WTC11 (cell line): ENCODE measurements at regions not wholly inside any gene's neighbourhood (a gene's known extent, or its start where the extent isn't known, plus 50 kb on each side); places are given as distances from the start of the nearest gene placed in this dataset.

Source experiments
- ATF1 ChIP-seq: sonication (generic); formaldehyde crosslinking; IDR thresholded peaks from 2 replicates; pipeline ENCODE4 v1.8.1; 2023; ENCODE audit warnings: mild to moderate bottlenecking, moderate library complexity, missing genetic modification reagents
- ELF4 ChIP-seq: sonication (generic); formaldehyde crosslinking; IDR thresholded peaks from 2 replicates; pipeline ENCODE4 v1.8.1; 2022; ENCODE audit warnings: low read depth, mild to moderate bottlenecking, moderate library complexity, missing genetic modification reagents
- RORB ChIP-seq: fragments of 250-450 bp; sonication (Bioruptor Pico); IDR thresholded peaks from 2 replicates; pipeline ENCODE4 v1.9.0; 2021; ENCODE audit warnings: mild to moderate bottlenecking
- TCF7 ChIP-seq: sonication (generic); formaldehyde crosslinking; IDR thresholded peaks from 2 replicates; pipeline ENCODE4 v1.8.0; 2022; ENCODE audit warnings: mild to moderate bottlenecking, low read depth, missing genetic modification reagents, moderate library complexity
- ZNF138 ChIP-seq: sonication (generic); formaldehyde crosslinking; conservative IDR thresholded peaks from 2 replicates; pipeline ENCODE4 v1.8.1; 2022; ENCODE audit warnings: mild to moderate bottlenecking, moderate library complexity, missing genetic modification reagents
- ZNF423 ChIP-seq: fragments of 250-450 bp; sonication (Bioruptor Pico); IDR thresholded peaks from 2 replicates; pipeline ENCODE4 v2.1.2; 2022; ENCODE audit warnings: mild to moderate bottlenecking, moderate library complexity
- TF ChIP-seq, protein P1 (sequence below): sonication (generic); formaldehyde crosslinking; IDR thresholded peaks from 2 replicates; pipeline ENCODE4 v1.8.0; 2022; ENCODE audit warnings: mild to moderate bottlenecking, missing genetic modification reagents
- TF ChIP-seq, protein P2 (sequence below): fragments of 200-600 bp; IDR thresholded peaks from 2 replicates; pipeline ENCODE4 v1.8.0; 2022; ENCODE audit warnings: antibody characterized with exemption
- TF ChIP-seq, protein P3 (sequence below): sonication (generic); formaldehyde crosslinking; IDR thresholded peaks from 2 replicates; pipeline ENCODE4 v1.8.1; 2022; ENCODE audit warnings: low read depth, missing genetic modification reagents, borderline replicate concordance
- TF ChIP-seq, protein P4 (sequence below): sonication (generic); formaldehyde crosslinking; IDR thresholded peaks from 2 replicates; pipeline ENCODE4 v1.8.0; 2023; ENCODE audit warnings: mild to moderate bottlenecking, missing genetic modification reagents

DNA sequence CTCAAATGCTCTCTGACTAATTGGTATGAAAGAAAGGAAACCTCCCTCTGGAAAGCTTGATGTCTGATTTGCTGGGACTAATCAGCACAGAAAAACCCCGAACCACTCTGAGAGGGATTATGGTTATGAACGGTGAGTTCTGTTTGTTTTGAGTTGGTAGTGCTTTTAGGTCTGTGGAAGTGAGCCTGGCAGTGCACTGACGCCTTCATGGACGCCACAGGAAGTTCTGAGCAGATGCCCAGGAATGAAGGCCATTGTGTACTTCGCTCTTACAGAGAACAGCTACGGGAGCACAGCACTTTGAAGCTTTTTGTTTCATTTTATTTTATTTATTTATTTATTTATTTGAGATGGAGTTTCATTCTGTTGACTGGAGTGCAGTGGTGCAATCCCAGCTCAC, 754.1 kb downstream of the QKI start:
- TF ChIP-seq, protein P1, sequence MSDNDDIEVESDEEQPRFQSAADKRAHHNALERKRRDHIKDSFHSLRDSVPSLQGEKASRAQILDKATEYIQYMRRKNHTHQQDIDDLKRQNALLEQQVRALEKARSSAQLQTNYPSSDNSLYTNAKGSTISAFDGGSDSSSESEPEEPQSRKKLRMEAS (CRISPR knock-in tag) = no peak
- TF ChIP-seq RORB (CRISPR knock-in tag) (no peak), TCF7 (no peak), ELF4 (CRISPR knock-in tag) (no peak), ATF1 (CRISPR knock-in tag) (no peak), ZNF423 (CRISPR knock-in tag) (no peak), ZNF138 (CRISPR knock-in tag) (no peak)
- TF ChIP-seq, protein P2, sequence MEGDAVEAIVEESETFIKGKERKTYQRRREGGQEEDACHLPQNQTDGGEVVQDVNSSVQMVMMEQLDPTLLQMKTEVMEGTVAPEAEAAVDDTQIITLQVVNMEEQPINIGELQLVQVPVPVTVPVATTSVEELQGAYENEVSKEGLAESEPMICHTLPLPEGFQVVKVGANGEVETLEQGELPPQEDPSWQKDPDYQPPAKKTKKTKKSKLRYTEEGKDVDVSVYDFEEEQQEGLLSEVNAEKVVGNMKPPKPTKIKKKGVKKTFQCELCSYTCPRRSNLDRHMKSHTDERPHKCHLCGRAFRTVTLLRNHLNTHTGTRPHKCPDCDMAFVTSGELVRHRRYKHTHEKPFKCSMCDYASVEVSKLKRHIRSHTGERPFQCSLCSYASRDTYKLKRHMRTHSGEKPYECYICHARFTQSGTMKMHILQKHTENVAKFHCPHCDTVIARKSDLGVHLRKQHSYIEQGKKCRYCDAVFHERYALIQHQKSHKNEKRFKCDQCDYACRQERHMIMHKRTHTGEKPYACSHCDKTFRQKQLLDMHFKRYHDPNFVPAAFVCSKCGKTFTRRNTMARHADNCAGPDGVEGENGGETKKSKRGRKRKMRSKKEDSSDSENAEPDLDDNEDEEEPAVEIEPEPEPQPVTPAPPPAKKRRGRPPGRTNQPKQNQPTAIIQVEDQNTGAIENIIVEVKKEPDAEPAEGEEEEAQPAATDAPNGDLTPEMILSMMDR = no peak
- TF ChIP-seq, protein P3, sequence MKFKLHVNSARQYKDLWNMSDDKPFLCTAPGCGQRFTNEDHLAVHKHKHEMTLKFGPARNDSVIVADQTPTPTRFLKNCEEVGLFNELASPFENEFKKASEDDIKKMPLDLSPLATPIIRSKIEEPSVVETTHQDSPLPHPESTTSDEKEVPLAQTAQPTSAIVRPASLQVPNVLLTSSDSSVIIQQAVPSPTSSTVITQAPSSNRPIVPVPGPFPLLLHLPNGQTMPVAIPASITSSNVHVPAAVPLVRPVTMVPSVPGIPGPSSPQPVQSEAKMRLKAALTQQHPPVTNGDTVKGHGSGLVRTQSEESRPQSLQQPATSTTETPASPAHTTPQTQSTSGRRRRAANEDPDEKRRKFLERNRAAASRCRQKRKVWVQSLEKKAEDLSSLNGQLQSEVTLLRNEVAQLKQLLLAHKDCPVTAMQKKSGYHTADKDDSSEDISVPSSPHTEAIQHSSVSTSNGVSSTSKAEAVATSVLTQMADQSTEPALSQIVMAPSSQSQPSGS (CRISPR knock-in tag) = no peak
- TF ChIP-seq, protein P4, sequence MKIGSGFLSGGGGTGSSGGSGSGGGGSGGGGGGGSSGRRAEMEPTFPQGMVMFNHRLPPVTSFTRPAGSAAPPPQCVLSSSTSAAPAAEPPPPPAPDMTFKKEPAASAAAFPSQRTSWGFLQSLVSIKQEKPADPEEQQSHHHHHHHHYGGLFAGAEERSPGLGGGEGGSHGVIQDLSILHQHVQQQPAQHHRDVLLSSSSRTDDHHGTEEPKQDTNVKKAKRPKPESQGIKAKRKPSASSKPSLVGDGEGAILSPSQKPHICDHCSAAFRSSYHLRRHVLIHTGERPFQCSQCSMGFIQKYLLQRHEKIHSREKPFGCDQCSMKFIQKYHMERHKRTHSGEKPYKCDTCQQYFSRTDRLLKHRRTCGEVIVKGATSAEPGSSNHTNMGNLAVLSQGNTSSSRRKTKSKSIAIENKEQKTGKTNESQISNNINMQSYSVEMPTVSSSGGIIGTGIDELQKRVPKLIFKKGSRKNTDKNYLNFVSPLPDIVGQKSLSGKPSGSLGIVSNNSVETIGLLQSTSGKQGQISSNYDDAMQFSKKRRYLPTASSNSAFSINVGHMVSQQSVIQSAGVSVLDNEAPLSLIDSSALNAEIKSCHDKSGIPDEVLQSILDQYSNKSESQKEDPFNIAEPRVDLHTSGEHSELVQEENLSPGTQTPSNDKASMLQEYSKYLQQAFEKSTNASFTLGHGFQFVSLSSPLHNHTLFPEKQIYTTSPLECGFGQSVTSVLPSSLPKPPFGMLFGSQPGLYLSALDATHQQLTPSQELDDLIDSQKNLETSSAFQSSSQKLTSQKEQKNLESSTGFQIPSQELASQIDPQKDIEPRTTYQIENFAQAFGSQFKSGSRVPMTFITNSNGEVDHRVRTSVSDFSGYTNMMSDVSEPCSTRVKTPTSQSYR (CRISPR knock-in tag) = no peak
